ENCODE measurements at regions not wholly inside any gene's neighbourhood (a gene's known extent, or its start where the extent isn't known, plus 50 kb on each side); places are given as distances from the start of the nearest gene placed in this dataset.
"Not testable (repeated sequence)": the region's sequence is repeated elsewhere in the genome, so short reads cannot be mapped to it uniquely, and the experiment has no call there.

DNA sequence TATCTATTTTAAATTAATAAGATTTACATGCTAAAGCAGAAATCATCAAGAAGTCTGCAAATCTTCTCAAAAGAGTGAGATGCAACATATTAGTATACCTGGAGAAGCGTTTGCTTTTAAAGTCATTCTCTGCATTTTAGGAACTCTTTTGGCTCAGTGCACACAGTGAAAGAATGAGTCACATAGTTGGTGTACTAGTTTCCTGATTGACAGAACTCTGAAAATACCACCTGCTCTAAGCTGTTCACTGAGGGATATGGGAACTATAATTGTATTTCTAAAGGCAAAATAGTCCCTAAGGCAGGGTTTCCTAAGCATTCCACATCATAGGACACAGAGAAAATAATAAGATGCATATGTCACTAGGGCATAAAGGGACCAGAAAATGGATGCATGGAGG, 838.5 kb downstream of the DIPK2A start:
- no peak overlapping the region for H3K27ac Mint-ChIP-seq
- H3K4me3 Mint-ChIP-seq (ENCODE audit: low read depth) = no peak overlapping the region
- H3K9me3 Mint-ChIP-seq (ENCODE audit: low read depth) = no peaks in the 10 kb centered on the region

DNA sequence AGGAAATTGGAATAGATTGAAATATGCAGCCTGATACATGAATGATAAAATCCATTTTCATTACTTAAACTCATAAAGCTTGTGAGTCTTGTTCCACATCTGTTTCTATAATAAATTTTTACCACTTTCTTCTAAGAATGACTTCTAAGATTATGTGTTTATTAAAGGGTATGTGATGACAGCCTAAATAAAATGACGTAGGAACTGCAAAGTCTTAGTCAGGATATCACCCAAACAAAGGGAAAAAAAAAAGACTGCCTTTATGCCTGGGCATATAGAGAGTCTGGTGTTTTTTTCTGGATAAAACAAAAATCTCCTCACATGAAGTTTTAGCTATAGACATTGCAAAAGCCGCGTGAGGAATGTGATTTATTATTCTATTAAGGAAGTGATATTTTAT, 844.0 kb downstream of the DIPK2A start:
- Mint-ChIP-seq H3K27me3 (no peaks in the 10 kb centered on the region), H3K36me3 (ENCODE audit: insufficient read depth) (no peaks in the 10 kb centered on the region), H3K4me3 (ENCODE audit: low read depth) (no peak overlapping the region), H3K27ac (no peak overlapping the region), H3K4me1 (ENCODE audit: low read depth) (peaks cover 14% of the 10 kb centered on the region), H3K9me3 (ENCODE audit: low read depth) (no peaks in the 10 kb centered on the region)
- no peak for DNase-seq (ENCODE audit: low spot score, unreplicated experiment)
- TF ChIP-seq, protein P1, sequence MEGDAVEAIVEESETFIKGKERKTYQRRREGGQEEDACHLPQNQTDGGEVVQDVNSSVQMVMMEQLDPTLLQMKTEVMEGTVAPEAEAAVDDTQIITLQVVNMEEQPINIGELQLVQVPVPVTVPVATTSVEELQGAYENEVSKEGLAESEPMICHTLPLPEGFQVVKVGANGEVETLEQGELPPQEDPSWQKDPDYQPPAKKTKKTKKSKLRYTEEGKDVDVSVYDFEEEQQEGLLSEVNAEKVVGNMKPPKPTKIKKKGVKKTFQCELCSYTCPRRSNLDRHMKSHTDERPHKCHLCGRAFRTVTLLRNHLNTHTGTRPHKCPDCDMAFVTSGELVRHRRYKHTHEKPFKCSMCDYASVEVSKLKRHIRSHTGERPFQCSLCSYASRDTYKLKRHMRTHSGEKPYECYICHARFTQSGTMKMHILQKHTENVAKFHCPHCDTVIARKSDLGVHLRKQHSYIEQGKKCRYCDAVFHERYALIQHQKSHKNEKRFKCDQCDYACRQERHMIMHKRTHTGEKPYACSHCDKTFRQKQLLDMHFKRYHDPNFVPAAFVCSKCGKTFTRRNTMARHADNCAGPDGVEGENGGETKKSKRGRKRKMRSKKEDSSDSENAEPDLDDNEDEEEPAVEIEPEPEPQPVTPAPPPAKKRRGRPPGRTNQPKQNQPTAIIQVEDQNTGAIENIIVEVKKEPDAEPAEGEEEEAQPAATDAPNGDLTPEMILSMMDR (IDR thresholded peaks at IDR 0.05; ENCODE audit: unreplicated experiment) = no peak

More for the DNA sequence above, 838.5 kb downstream of the DIPK2A start:
- no peak for DNase-seq (ENCODE audit: low spot score, unreplicated experiment)
- TF ChIP-seq, protein P1 (IDR thresholded peaks at IDR 0.05; ENCODE audit: unreplicated experiment) = no peak
- Mint-ChIP-seq H3K27me3 (no peaks in the 10 kb centered on the region), H3K36me3 (ENCODE audit: insufficient read depth) (no peaks in the 10 kb centered on the region), H3K4me1 (ENCODE audit: low read depth) (no peaks in the 10 kb centered on the region)

DNA sequence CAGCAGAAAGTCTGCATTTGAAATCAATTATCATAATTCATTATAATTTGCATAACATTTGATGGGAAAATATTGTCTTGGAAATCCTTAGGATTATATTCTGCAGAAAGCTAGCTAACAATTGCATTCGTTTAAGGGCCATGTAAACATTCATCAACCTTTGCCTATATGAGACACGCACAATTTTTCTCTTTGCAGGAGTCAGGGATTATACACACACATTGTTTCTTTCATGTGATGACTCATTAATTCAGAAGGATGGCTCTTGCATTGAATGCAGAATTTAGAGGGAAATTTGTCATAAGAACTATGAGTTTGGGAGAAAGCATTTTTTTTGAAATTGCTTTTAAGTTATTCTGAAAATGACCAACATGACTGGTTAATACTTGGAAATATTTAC, 844.7 kb downstream of the DIPK2A start:
- H3K4me1 Mint-ChIP-seq (ENCODE audit: low read depth) = peaks cover 18% of the 10 kb centered on the region
- TF ChIP-seq, protein P1 (IDR thresholded peaks at IDR 0.05; ENCODE audit: unreplicated experiment) = no peak

DNA sequence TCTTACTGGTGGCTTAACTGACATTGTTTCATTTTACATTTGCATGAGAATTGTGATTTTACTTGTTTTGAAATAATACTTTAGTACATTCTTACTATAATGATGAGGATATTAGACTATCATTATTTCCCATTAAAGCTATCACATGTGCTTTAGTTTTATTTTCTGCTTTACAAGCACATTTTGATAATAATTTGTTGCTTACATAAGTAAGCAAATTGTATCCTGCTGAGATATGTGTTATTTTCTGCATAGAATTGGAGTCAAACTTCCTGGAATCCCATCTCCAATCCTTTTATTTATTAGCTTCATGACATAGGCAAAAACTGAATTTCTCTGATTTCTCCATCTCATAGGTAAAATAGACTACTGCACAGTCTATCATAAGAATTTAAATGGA, 847.4 kb downstream of the DIPK2A start:
- Mint-ChIP-seq H3K27me3 (no peaks in the 10 kb centered on the region), H3K36me3 (ENCODE audit: insufficient read depth) (no peaks in the 10 kb centered on the region), H3K4me3 (ENCODE audit: low read depth) (no peak overlapping the region), H3K27ac (no peak overlapping the region), H3K4me1 (ENCODE audit: low read depth) (peaks cover 18% of the 10 kb centered on the region), H3K9me3 (ENCODE audit: low read depth) (no peaks in the 10 kb centered on the region)
- no peak for DNase-seq (ENCODE audit: low spot score, unreplicated experiment)
- TF ChIP-seq, protein P1 (IDR thresholded peaks at IDR 0.05; ENCODE audit: unreplicated experiment) = no peak

More for the DNA sequence above, 844.7 kb downstream of the DIPK2A start:
- no peak for DNase-seq (ENCODE audit: low spot score, unreplicated experiment)
- Mint-ChIP-seq H3K4me3 (ENCODE audit: low read depth) (no peak overlapping the region), H3K27ac (no peak overlapping the region), H3K36me3 (ENCODE audit: insufficient read depth) (no peaks in the 10 kb centered on the region), H3K27me3 (no peaks in the 10 kb centered on the region), H3K9me3 (ENCODE audit: low read depth) (no peaks in the 10 kb centered on the region)

DNA sequence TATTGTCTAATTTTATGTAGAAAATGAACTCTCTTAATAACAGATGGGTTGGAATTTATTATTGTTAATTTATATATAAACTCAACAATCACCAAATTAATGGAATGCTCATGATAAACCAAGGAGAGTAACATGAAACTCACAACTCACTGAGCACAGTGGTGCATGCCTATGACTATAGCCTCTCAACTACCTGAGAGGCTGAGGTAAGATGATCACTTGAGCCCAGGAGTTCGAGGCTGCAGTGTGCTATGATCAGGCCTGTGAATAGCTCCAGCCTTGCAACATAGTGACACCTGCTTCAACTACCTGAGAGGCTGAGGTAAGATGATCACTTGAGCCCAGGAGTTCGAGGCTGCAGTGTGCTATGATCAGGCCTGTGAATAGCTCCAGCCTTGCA, 848.6 kb downstream of the DIPK2A start:
- H3K36me3 Mint-ChIP-seq (ENCODE audit: insufficient read depth); H3K27me3 Mint-ChIP-seq; H3K4me3 Mint-ChIP-seq (ENCODE audit: low read depth): not testable (repeated sequence)

DNA sequence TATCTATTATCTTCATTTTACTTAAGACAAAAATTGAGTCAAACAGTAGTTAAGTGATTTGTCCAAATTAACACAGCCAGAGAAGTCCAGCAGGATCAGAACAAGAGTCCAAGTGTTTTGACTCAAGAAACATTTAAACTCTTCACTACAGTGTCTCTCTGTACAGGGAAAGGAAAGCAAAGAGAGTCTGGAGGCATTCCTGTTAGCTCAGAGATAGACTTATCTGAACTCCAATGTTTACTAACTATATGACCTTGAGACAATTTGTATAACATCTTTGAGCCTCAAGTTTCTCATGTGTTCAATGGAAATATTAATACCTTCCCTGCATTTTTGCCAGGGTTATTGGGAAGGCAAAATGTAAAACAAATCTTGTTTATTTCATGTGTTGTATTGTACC, 849.1 kb downstream of the DIPK2A start:
- H3K9me3 Mint-ChIP-seq (ENCODE audit: low read depth) = no peaks in the 10 kb centered on the region
- H3K4me1 Mint-ChIP-seq (ENCODE audit: low read depth) = peaks cover 18% of the 10 kb centered on the region
- no peaks in the 10 kb centered on the region for H3K27me3 Mint-ChIP-seq
- no peak overlapping the region for H3K27ac Mint-ChIP-seq
- TF ChIP-seq, protein P1 (IDR thresholded peaks at IDR 0.05; ENCODE audit: unreplicated experiment) = no peak
- H3K4me3 Mint-ChIP-seq (ENCODE audit: low read depth) = no peak overlapping the region
- no peaks in the 10 kb centered on the region for H3K36me3 Mint-ChIP-seq (ENCODE audit: insufficient read depth)
- DNase-seq (ENCODE audit: low spot score, unreplicated experiment) = no peak

More for the DNA sequence above, 848.6 kb downstream of the DIPK2A start:
- H3K9me3 Mint-ChIP-seq (ENCODE audit: low read depth); DNase-seq (ENCODE audit: low spot score, unreplicated experiment); H3K27ac Mint-ChIP-seq: not testable (repeated sequence)
- H3K4me1 Mint-ChIP-seq (ENCODE audit: low read depth) = peaks cover 18% of the 10 kb centered on the region

Data from progenitor cell of endocrine pancreas (in vitro differentiated cells).